Ishikawa (cell line): ENCODE measurements at regions not wholly inside any gene's neighbourhood (a gene's known extent, or its start where the extent isn't known, plus 50 kb on each side); places are given as distances from the start of the nearest gene placed in this dataset.

Experiments
- CEBPB ChIP-seq: IDR thresholded peaks from 2 replicates; pipeline ENCODE4 v1.6.1; 2012
- CREB1 ChIP-seq: IDR thresholded peaks from 2 replicates; pipeline ENCODE4 v1.6.1; 2012; ENCODE audit warnings: low read depth
- EGR1 ChIP-seq: IDR thresholded peaks from 2 replicates; pipeline ENCODE4 v1.6.1; 2012
- EP300 ChIP-seq: IDR thresholded peaks from 2 replicates; pipeline ENCODE4 v1.6.1; 2012; ENCODE audit warnings: borderline replicate concordance
- FOXM1 ChIP-seq: IDR thresholded peaks from 2 replicates; pipeline ENCODE4 v1.6.1; 2012; ENCODE audit warnings: low read depth, borderline replicate concordance
- MAX ChIP-seq: IDR thresholded peaks from 2 replicates; pipeline ENCODE4 v1.6.1; 2012
- NFIC ChIP-seq: IDR thresholded peaks from 2 replicates; pipeline ENCODE4 v1.6.1; 2012
- RAD21 ChIP-seq: IDR thresholded peaks from 2 replicates; pipeline ENCODE4 v1.6.1; 2012; ENCODE audit warnings: low read depth
- REST ChIP-seq: IDR thresholded peaks from 2 replicates; pipeline ENCODE4 v1.6.1; 2012; ENCODE audit warnings: low read depth, mild to moderate bottlenecking
- TAF1 ChIP-seq: IDR thresholded peaks from 2 replicates; pipeline ENCODE4 v1.6.1; 2012; ENCODE audit warnings: low read depth, mild to moderate bottlenecking
- TCF12 ChIP-seq: IDR thresholded peaks from 2 replicates; pipeline ENCODE4 v1.6.1; 2012; ENCODE audit warnings: low read depth
- TEAD4 ChIP-seq: IDR thresholded peaks from 2 replicates; pipeline ENCODE4 v1.6.1; 2012
- YY1 ChIP-seq: IDR thresholded peaks from 2 replicates; pipeline ENCODE4 v1.6.1; 2012; ENCODE audit warnings: low read depth
- ZBTB7A ChIP-seq: IDR thresholded peaks from 2 replicates; pipeline ENCODE4 v1.6.1; 2012; ENCODE audit warnings: low read depth
- TF ChIP-seq, protein P1 (sequence below): IDR thresholded peaks from 2 replicates; pipeline ENCODE4 v1.6.1; 2012

DNA sequence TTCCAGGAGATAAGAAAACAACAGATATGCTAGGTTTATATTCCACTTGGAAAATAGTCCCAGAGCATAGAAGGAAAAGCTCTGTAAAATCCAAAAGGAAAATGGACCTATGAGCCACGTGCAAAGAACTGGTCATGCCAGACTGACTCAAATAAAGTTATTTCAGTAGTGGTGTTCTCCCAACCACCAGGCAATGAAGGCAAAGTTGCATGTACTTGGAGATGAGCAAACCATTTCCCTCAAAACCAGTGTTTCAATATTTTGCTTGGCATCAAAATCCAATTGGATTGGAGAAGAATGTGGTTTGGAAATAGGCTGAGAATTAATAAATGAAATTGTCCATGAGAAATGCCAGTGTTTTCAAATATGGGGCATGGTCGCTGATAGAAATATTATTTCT is 237.5 kb downstream of the ICOS start:
- TF ChIP-seq REST: no peak
- TF ChIP-seq YY1: no peak
- TF ChIP-seq TCF12: no peak
- TF ChIP-seq TAF1: no peak
- no peak for TF ChIP-seq CEBPB
- no peak for TF ChIP-seq TEAD4
- TF ChIP-seq NFIC: no peak
- no peak for TF ChIP-seq EGR1
- TF ChIP-seq ZBTB7A: no peak
- TF ChIP-seq, protein P1, sequence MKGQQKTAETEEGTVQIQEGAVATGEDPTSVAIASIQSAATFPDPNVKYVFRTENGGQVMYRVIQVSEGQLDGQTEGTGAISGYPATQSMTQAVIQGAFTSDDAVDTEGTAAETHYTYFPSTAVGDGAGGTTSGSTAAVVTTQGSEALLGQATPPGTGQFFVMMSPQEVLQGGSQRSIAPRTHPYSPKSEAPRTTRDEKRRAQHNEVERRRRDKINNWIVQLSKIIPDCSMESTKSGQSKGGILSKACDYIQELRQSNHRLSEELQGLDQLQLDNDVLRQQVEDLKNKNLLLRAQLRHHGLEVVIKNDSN: no peak
- TF ChIP-seq EP300: no peak
- no peak for TF ChIP-seq FOXM1
- no peak for TF ChIP-seq MAX
- TF ChIP-seq CREB1: no peak
- TF ChIP-seq RAD21: no peak

DNA sequence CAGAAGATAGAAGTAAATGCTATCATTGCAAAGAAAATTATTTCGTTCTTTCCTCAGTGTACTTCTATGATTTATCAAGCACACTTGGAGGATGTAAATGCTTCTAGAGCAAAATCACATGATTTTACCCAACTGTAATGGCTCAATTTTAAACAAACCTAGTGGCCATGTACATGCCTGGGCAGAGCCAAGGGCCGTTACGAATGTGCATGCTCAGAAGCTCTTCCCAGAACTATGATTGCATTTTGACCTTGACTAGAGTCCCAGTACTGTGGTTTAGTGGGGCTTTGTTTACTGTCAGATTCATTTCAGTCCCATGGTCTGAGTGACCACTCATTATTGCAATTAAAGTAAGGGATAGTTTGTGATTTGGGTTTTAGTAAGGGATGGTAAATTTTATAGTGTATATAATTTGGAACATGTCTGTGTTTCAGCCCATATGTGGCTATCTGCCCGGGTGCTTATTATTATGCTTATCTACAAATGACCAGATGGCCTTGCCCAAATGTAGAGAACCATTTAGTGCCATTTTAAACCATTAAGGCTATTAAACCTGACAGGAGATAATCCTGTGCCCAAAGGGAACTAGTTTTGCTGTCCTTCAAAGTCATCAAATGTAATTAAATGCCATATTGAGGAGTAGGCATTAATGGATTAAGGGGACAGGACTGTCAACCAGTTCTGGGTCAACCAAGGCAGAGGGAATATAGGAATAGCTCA is 239.1 kb downstream of the ICOS start:
- no peak for TF ChIP-seq CEBPB
- TF ChIP-seq ZBTB7A: no peak
- TF ChIP-seq EP300: no peak
- no peak for TF ChIP-seq TEAD4
- TF ChIP-seq FOXM1: no peak

DNA sequence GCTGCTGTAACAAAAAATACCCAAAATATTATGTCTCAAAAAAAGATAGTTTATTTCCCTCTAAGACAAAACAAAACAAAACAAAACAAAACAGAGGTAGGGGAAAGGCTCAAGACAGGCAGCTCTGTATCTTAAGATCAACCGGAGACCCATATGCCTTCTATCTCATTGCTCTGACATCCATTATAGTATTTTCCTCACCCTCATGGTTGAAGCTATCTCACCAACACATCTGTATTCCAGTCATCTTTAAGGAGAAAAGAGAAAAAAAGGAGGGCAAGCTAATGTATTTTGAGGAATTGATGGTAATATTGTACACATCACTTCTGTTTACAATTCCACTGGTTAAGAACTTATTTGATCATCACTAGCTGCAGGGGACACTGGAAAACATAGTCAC is 239.7 kb downstream of the ICOS start:
- no peak for TF ChIP-seq MAX

- TF ChIP-seq TEAD4 (no peak), ZBTB7A (no peak), YY1 (no peak)
These were observed 240.9 kb downstream of the ICOS start for GRCh38 chr2:204177251-204177976.

DNA sequence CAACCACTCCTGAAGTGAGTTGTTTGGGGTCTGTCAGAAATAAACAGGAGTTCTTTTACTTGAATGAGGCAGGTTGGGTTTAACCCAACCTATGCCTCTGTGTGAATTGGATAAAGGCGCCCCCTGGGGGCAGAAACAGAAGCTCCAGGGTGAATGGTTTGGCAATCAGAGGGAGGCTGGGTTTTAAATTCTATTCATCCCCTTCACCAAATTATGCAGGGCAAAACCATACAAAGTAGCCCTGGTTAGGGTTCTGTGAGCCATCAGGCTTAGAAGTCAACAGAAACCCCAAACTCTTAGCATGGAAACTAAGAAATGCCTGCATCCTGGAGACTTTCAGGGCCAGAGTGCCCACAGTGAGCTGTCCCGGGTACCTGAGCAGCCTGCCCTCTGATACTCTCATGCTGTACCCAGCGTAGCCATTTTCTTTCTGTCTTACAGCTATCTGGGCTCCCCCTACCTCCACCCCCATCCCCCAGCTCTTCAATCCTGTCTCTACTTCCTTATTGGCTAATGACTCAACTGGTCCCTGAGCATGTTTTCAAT is 241.5 kb downstream of the ICOS start:
- TF ChIP-seq RAD21: peak; percentile 56
- peak; percentile 67 for TF ChIP-seq REST
- TF ChIP-seq YY1: no peak
- TF ChIP-seq, protein P1: no peak

- TF ChIP-seq MAX: no peak
- TF ChIP-seq, protein P1: no peak
- TF ChIP-seq REST: no peak
These were observed 244.1 kb downstream of the ICOS start for GRCh38 chr2:204180649-204181048.
